Heart left ventricle (tissue), 16 donors: ENCODE measurements at regions not wholly inside any gene's neighbourhood (a gene's known extent, or its start where the extent isn't known, plus 50 kb on each side); places are given as distances from the start of the nearest gene placed in this dataset.

Experiments used
- ATAC-seq, 4 donors: fragments of 200-7000 bp; cut with Tn5 transposase; one replicate each; pipeline ENCODE4 v1.9.1; 2020 to 2022; ENCODE audit warnings: moderate library complexity in 4 of 4, mild to moderate bottlenecking in 3 of 4, moderate number of reproducible peaks in 1 of 4
- DNase-seq, 5 donors: peaks; one replicate each; pipeline ENCODE4 v3.0.0-alpha.2; 2020
- H3K27ac ChIP-seq, 12 donors: fragments of 200-600 bp; sonication (generic) in 4 of 12; one replicate each; pipeline versions ENCODE4 v1.5.0 to v1.8.0; 2016 to 2022; ENCODE audit warnings: mild to moderate bottlenecking in 2 of 12
- H3K27me3 ChIP-seq, 9 donors: fragments of 200-600 bp; sonication (generic) in 2 of 9; one replicate each; pipeline versions ENCODE4 v1.5.1 to v1.8.0; 2016 to 2022; ENCODE audit warnings: mild to moderate bottlenecking in 3 of 9
- H3K36me3 ChIP-seq, 9 donors: fragments of 200-600 bp; sonication (generic) in 2 of 9; one replicate each; pipeline versions ENCODE4 v1.5.0 to v1.8.0; 2018 to 2022; ENCODE audit warnings: mild to moderate bottlenecking in 2 of 9
- H3K4me1 ChIP-seq, 12 donors: fragments of 200-600 bp; sonication (generic) in 4 of 12; one replicate each; pipeline versions ENCODE4 v1.5.0 to v1.8.0; 2016 to 2022; ENCODE audit warnings: mild to moderate bottlenecking in 3 of 12
- H3K4me3 ChIP-seq, 12 donors: fragments of 200-600 bp; sonication (generic) in 4 of 12; one replicate each; pipeline versions ENCODE4 v1.5.0 to v1.8.0; 2017 to 2022; ENCODE audit warnings: mild to moderate bottlenecking in 9 of 12, moderate library complexity in 4 of 12
- H3K9me3 ChIP-seq, 12 donors: fragments of 200-600 bp; sonication (generic) in 4 of 12; one replicate each; pipeline versions ENCODE4 v1.5.0 to v1.8.0; 2016 to 2022; ENCODE audit warnings: mild to moderate bottlenecking in 1 of 12
- CTCF ChIP-seq, 12 donors: fragments of 200-600 bp; sonication (generic) in 4 of 12; IDR thresholded peaks; one replicate each; pipeline versions ENCODE4 v1.5.0 to v1.8.0; 2018 to 2022; ENCODE audit warnings: antibody characterized with exemption in 12 of 12, mild to moderate bottlenecking in 5 of 12
- POLR2A ChIP-seq, 2 donors: fragments of 450-650 bp; IDR thresholded peaks; one replicate each; pipeline ENCODE4 v1.6.1; 2017; ENCODE audit warnings: antibody characterized with exemption in 2 of 2, mild to moderate bottlenecking in 2 of 2, moderate library complexity in 2 of 2
- WGBS, 4 donors: extraction: QIAGEN DNeasy Blood & Tissue Kit in 2 of 4; methylation state at CpG; one replicate each; pipeline versions ENCODE4 v1.1.5 to v1.1.7; 2013 to 2018; 5-methylcytosine and 5-hydroxymethylcytosine counted together
- intact Hi-C, 10 donors: fragments of 100-400 bp; cut with DNase I; formaldehyde crosslinking; loops; one replicate each; pipeline versions ENCODE4 v1.11.1 to v1.14.2; 2022
- donor health status: ischemic (EF 13 %, LVEDD 7.1; RV severe dilation, severe dysfunction).
- donor health status: healthy with polysubstance abuse.
- donor health status: DM: no; HTN: yes; CAD: no.
- donor health status: DM: no; HTN: no; CAD: no.
- donor health status: ischemic (EF 25% LVEDD 6.9; RV normal size, moderate dysfunction).
- donor health status: ischemic (EF 25% LVEDD 5.7; RV mildly dilated, moderate dysfunction).
- donor health status: healthy.
- donor health status: DM: yes; HTN: yes; CAD: no.
- donor health status: ischemic (EF 35%, LVEDD 5.7; RV mildly dilated, moderate dysfunction).
- donor health status: nonischemic (EF 11% LVEDD 7.7; RV severe dilation, severe dysfunction).
- donor health status: DM: yes; HTN: yes; CAD: no.
- donor health status: PGD.
- donor health status: ischemic (EF 29% LVEDD 5.4; RV normal size, mild dysfunction).
- donor health status: nonischemic (EF 23%, LVEDD 6.1; RV moderate dilation, normal function).

GRCh38 chr5:66363097-66363496, 219.0 kb downstream of the SREK1 start:
- peak overlapping the region in 11 of 12 donors; percentile 59 to 91 (median 84) for H3K27ac ChIP-seq
- peaks cover 0 to 68% (median 23%) of the 10 kb centered on the region in 12 donors for H3K4me1 ChIP-seq
- no peak overlapping the region for H3K4me3 ChIP-seq
- DNase-seq (no peak), ATAC-seq (no peak)
- WGBS, 4 donors = 54 to 69% (median 65%) methylated on average over 2 of the region's 2 CpGs
- no peaks in the 10 kb centered on the region for H3K27me3 ChIP-seq
- intact Hi-C loops = loop anchor here in 3 of 10 donors (5.0 to 10.0 kb wide), 2 partner anchors 72 to 74 kb away; no protein-coding TSS in a partner anchor
- H3K9me3 ChIP-seq = no peaks in the 10 kb centered on the region
- H3K36me3 ChIP-seq = no peaks in the 10 kb centered on the region
- TF ChIP-seq POLR2A (IDR thresholded peaks at IDR 0.05) = no peak
- TF ChIP-seq CTCF (IDR thresholded peaks at IDR 0.05) = no peak

GRCh38 chr5:66364186-66364585, 220.1 kb downstream of the SREK1 start:
- intact Hi-C loops = loop anchor here in 3 of 10 donors (5.0 to 10.0 kb wide), 2 partner anchors 71 to 73 kb away; no protein-coding TSS in a partner anchor
- WGBS, 4 donors = 52 to 61% (median 60%) methylated on average over 2 of the region's 2 CpGs

GRCh38 chr5:66365981-66366380, 221.9 kb downstream of the SREK1 start:
- 64 to 72% (median 69%) methylated on average over 4 of the region's 4 CpGs for WGBS, 4 donors
- Histone ChIP-seq H3K27me3 (no peaks in the 10 kb centered on the region), H3K4me3 (no peak overlapping the region), H3K27ac (peak overlapping the region; percentile 7 to 91 (median 83)), H3K9me3 (no peaks in the 10 kb centered on the region), H3K4me1 (peaks cover 0 to 81% (median 20%) of the 10 kb centered on the region in 12 donors), H3K36me3 (no peaks in the 10 kb centered on the region)
- no peak for DNase-seq
- ATAC-seq = no peak
- intact Hi-C loops = loop anchor here in 6 of 10 donors (2.0 to 10.0 kb wide), 4 partner anchors 39 to 71 kb away; no protein-coding TSS in a partner anchor
- TF ChIP-seq POLR2A (IDR thresholded peaks at IDR 0.05) = no peak
- TF ChIP-seq CTCF (IDR thresholded peaks at IDR 0.05) = no peak

More at GRCh38 chr5:66364186-66364585, 220.1 kb downstream of the SREK1 start:
- Histone ChIP-seq H3K4me1 (peaks cover 0 to 79% (median 26%) of the 10 kb centered on the region in 12 donors), H3K27ac (peak overlapping the region; percentile 45 to 91 (median 83)), H3K36me3 (no peaks in the 10 kb centered on the region), H3K27me3 (no peaks in the 10 kb centered on the region), H3K9me3 (no peaks in the 10 kb centered on the region), H3K4me3 (no peak overlapping the region)
- TF ChIP-seq CTCF (IDR thresholded peaks at IDR 0.05) = no peak
- TF ChIP-seq POLR2A (IDR thresholded peaks at IDR 0.05) = no peak
- peak in 2 of 4 donors; percentile 5 to 16 for ATAC-seq
- DNase-seq = no peak

GRCh38 chr5:66367814-66368541, 223.9 kb downstream of the SREK1 start:
- H3K27me3 ChIP-seq = no peaks in the 10 kb centered on the region
- H3K4me3 ChIP-seq = no peak overlapping the region
- WGBS, 4 donors = 37 to 47% (median 46%) methylated on average over 6 of the region's 6 CpGs
- peak overlapping the region; percentile 66 to 96 (median 84) for H3K27ac ChIP-seq
- ATAC-seq (peak; percentile 87 to 93 (median 90)), DNase-seq (peak in 4 of 5 donors; percentile 31 to 73 (median 56))
- peaks cover 0 to 79% (median 20%) of the 10 kb centered on the region in 12 donors for H3K4me1 ChIP-seq
- intact Hi-C loops = loop anchor here in 6 of 10 donors (2.0 to 10.0 kb wide), 5 partner anchors 41 to 69 kb away; no protein-coding TSS in a partner anchor
- no peak for TF ChIP-seq CTCF (IDR thresholded peaks at IDR 0.05)
- no peak for TF ChIP-seq POLR2A (IDR thresholded peaks at IDR 0.05)
- no peaks in the 10 kb centered on the region for H3K9me3 ChIP-seq
- H3K36me3 ChIP-seq = no peaks in the 10 kb centered on the region
